ENCODE measurements at regions not wholly inside any gene's neighbourhood (a gene's known extent, or its start where the extent isn't known, plus 50 kb on each side); places are given as distances from the start of the nearest gene placed in this dataset.

DNA sequence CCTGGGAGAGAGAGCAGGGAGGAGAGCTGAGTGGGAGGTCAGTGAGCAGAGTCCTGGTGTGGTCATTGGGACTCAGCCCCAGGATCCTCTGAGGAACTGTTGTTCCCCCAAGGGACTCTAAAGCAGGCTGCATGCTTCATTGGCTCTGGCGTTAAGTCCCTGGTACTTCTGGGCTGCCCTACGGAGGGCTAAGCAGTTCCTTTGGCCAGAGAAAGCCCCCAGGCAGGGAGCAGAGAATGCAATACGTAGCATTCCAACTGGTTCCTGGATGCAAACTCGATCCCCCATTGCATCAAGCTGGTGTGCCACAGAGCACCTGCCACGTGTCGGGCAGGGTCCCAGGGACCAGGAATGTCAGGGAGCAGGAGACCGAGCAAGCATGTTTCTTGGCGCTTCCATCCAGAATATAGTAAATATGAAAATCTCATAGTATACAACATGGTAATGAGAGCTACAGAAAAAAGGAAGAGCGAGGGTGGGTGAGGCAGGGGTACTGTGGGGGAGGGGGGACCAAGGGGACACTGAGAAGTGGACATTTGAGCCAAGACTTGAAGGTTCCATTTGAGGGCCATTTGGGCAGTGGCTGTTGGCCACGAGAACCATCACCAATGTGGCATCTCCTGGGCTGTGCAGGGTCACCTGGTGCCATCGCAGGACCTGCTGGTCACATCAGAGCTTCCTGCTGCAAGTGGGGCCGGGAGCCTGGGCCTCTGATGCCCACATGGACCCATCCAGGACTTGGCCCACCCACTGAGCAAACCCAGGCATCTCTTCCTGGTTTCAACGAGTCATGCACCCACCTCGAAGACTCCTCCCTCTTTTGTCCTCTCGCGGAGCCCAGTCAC is 160.4 kb downstream of the ASB1 start:
- intact Hi-C loops (cut with micrococcal nuclease; ENCODE audit: unreplicated experiment) = no loop called here
- CTCF ChIA-PET = no interaction called here

GRCh38 chr2:238587776-238588660 is 161.3 kb downstream of the ASB1 start:
- in situ Hi-C loops (cut with HindIII; ENCODE audit: low pct_unique_long_range_greater_than_20kb, low sequenced_read_pairs) = no loop called here
- POLR2A ChIA-PET = no interaction called here
- no TSS peak for BruUV-seq (replicated peaks)
- Histone ChIP-seq H3K36me3 (ENCODE audit: control insufficient read depth, insufficient read depth, low read length) (no peaks in the 10 kb centered on the region), H3K4me3 (ENCODE audit: low read depth in 2 of 2, low read length in 2 of 2) (no peak overlapping the region), H3K27me3 (ENCODE audit: control insufficient read depth, insufficient read depth, low read length) (no peaks in the 10 kb centered on the region), H3K9me3 (ENCODE audit: control insufficient read depth, insufficient read depth, low read depth, low read length) (no peaks in the 10 kb centered on the region), H3K27ac (ENCODE audit: low read length) (no peak overlapping the region), H3K4me1 (ENCODE audit: control insufficient read depth, insufficient read depth, low read length) (no peaks in the 10 kb centered on the region)
- CTCF ChIA-PET = no interaction called here
- ATAC-seq (no peak), DNase-seq (ENCODE audit: low read depth, low spot score) (no peak)
- TF ChIP-seq POLR2AphosphoS5 (IDR thresholded peaks at IDR 0.05; ENCODE audit: low read depth, low read length) (no peak), TCF7L2 (IDR thresholded peaks at IDR 0.05; ENCODE audit: low read depth, low read length) (no peak), SIN3A (IDR thresholded peaks at IDR 0.05; ENCODE audit: borderline replicate concordance, insufficient read depth, low read depth, low read length) (no peak), REST (IDR thresholded peaks at IDR 0.05; ENCODE audit: insufficient read depth in 1 of 2, low read depth in 2 of 2, low read length in 1 of 2) (no peak)
- TF ChIP-seq, protein P1, sequence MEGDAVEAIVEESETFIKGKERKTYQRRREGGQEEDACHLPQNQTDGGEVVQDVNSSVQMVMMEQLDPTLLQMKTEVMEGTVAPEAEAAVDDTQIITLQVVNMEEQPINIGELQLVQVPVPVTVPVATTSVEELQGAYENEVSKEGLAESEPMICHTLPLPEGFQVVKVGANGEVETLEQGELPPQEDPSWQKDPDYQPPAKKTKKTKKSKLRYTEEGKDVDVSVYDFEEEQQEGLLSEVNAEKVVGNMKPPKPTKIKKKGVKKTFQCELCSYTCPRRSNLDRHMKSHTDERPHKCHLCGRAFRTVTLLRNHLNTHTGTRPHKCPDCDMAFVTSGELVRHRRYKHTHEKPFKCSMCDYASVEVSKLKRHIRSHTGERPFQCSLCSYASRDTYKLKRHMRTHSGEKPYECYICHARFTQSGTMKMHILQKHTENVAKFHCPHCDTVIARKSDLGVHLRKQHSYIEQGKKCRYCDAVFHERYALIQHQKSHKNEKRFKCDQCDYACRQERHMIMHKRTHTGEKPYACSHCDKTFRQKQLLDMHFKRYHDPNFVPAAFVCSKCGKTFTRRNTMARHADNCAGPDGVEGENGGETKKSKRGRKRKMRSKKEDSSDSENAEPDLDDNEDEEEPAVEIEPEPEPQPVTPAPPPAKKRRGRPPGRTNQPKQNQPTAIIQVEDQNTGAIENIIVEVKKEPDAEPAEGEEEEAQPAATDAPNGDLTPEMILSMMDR (IDR thresholded peaks at IDR 0.05) = no peak
- intact Hi-C loops (cut with micrococcal nuclease; ENCODE audit: unreplicated experiment) = no loop called here

More for the DNA sequence above, 160.4 kb downstream of the ASB1 start:
- in situ Hi-C loops (cut with HindIII; ENCODE audit: low pct_unique_long_range_greater_than_20kb, low sequenced_read_pairs) = no loop called here
- Histone ChIP-seq H3K36me3 (ENCODE audit: control insufficient read depth, insufficient read depth, low read length) (no peaks in the 10 kb centered on the region), H3K27me3 (ENCODE audit: control insufficient read depth, insufficient read depth, low read length) (no peaks in the 10 kb centered on the region), H3K4me1 (ENCODE audit: control insufficient read depth, insufficient read depth, low read length) (no peaks in the 10 kb centered on the region), H3K27ac (ENCODE audit: low read length) (no peak overlapping the region), H3K9me3 (ENCODE audit: control insufficient read depth, insufficient read depth, low read depth, low read length) (no peaks in the 10 kb centered on the region), H3K4me3 (ENCODE audit: low read depth in 2 of 2, low read length in 2 of 2) (no peak overlapping the region)
- DNase-seq (ENCODE audit: low read depth, low spot score) (no peak), ATAC-seq (no peak)
- no TSS peak for BruUV-seq (replicated peaks)
- TF ChIP-seq, protein P1 (IDR thresholded peaks at IDR 0.05) = no peak
- TF ChIP-seq POLR2AphosphoS5 (IDR thresholded peaks at IDR 0.05; ENCODE audit: low read depth, low read length) = no peak
- TF ChIP-seq REST (IDR thresholded peaks at IDR 0.05; ENCODE audit: insufficient read depth in 1 of 2, low read depth in 2 of 2, low read length in 1 of 2) = no peak
- no peak for TF ChIP-seq SIN3A (IDR thresholded peaks at IDR 0.05; ENCODE audit: borderline replicate concordance, insufficient read depth, low read depth, low read length)
- TF ChIP-seq TCF7L2 (IDR thresholded peaks at IDR 0.05; ENCODE audit: low read depth, low read length) = no peak
- POLR2A ChIA-PET = no interaction called here
